Progenitor cell of endocrine pancreas (in vitro differentiated cells): ENCODE measurements at regions not wholly inside any gene's neighbourhood (a gene's known extent, or its start where the extent isn't known, plus 50 kb on each side); places are given as distances from the start of the nearest gene placed in this dataset.
"Not testable (repeated sequence)": the region's sequence is repeated elsewhere in the genome, so short reads cannot be mapped to it uniquely, and the experiment has no call there.

Experiments used
- DNase-seq: peaks from one replicate; pipeline ENCODE4 v3.0.0; 2021; ENCODE audit warnings: low spot score; ENCODE audit not compliant: unreplicated experiment
- H3K27ac Mint-ChIP-seq: 2 replicates; pipeline ENCODE4 v1.8.0; 2021; ENCODE audit warnings: mild to moderate bottlenecking, moderate library complexity, mixed read lengths
- H3K27me3 Mint-ChIP-seq: 2 replicates; pipeline ENCODE4 v1.8.0; 2021; ENCODE audit warnings: mixed read lengths
- H3K36me3 Mint-ChIP-seq: 2 replicates; pipeline ENCODE4 v1.8.0; 2022; ENCODE audit warnings: mixed read lengths; ENCODE audit not compliant: insufficient read depth
- H3K4me1 Mint-ChIP-seq: 2 replicates; pipeline ENCODE4 v1.8.0; 2021; ENCODE audit warnings: low read depth, mixed read lengths
- H3K4me3 Mint-ChIP-seq: 2 replicates; pipeline ENCODE4 v1.8.0; 2021; ENCODE audit warnings: low read depth, mild to moderate bottlenecking, moderate library complexity, mixed read lengths
- H3K9me3 Mint-ChIP-seq: 2 replicates; pipeline ENCODE4 v1.8.0; 2021; ENCODE audit warnings: low read depth, mixed read lengths
- TF ChIP-seq, protein P1 (sequence below): fragments of 200-600 bp; sonication (generic); IDR thresholded peaks from one replicate; pipeline ENCODE4 v1.5.0; 2021; ENCODE audit warnings: antibody characterized with exemption, mild to moderate bottlenecking; ENCODE audit not compliant: unreplicated experiment

DNA sequence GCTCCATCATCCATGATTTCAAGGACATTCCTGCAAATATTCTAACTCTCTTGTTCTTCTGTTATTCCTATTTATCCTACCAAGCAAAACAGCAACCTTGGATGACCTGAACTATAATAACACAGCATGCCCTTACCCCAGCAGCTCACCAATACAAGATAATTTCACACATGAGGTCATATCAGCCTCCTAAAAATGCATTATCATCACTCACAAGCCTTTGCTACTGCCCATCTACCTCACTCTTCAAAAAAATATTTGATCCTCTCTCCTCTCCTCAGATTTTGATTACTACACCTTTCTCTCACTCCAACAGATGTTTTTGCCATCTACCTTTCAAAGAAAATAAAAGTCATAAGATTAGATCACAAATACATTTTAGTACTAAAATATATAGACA, 777.6 kb upstream of the NCAM2 start:
- Mint-ChIP-seq H3K27me3 (no peaks in the 10 kb centered on the region), H3K9me3 (no peaks in the 10 kb centered on the region), H3K4me3 (no peak overlapping the region), H3K4me1 (no peaks in the 10 kb centered on the region), H3K36me3 (no peaks in the 10 kb centered on the region), H3K27ac (no peak overlapping the region)
- no peak for DNase-seq
- TF ChIP-seq, protein P1, sequence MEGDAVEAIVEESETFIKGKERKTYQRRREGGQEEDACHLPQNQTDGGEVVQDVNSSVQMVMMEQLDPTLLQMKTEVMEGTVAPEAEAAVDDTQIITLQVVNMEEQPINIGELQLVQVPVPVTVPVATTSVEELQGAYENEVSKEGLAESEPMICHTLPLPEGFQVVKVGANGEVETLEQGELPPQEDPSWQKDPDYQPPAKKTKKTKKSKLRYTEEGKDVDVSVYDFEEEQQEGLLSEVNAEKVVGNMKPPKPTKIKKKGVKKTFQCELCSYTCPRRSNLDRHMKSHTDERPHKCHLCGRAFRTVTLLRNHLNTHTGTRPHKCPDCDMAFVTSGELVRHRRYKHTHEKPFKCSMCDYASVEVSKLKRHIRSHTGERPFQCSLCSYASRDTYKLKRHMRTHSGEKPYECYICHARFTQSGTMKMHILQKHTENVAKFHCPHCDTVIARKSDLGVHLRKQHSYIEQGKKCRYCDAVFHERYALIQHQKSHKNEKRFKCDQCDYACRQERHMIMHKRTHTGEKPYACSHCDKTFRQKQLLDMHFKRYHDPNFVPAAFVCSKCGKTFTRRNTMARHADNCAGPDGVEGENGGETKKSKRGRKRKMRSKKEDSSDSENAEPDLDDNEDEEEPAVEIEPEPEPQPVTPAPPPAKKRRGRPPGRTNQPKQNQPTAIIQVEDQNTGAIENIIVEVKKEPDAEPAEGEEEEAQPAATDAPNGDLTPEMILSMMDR, result no peak

DNA sequence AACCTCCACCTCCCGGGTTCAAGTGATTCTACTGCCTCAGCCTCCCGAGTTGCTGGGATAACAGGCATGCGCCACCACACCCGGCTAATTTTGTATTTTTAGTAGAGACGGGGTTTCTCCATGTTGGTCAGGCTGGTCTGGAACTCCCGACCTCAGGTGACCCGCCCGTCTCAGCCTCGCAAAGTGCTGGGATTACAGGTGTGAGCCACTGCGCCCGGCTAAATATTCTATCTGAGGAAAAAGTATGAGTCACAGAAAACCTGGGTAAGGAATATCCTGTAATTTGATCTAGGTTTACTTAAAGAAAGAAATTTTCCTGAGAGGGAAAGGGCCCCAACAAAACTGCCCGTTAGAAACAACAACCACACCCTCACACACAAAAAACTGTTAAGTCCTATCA, 776.2 kb upstream of the NCAM2 start:
- H3K4me3 Mint-ChIP-seq, H3K27me3 Mint-ChIP-seq, DNase-seq, H3K4me1 Mint-ChIP-seq, H3K27ac Mint-ChIP-seq, H3K9me3 Mint-ChIP-seq, H3K36me3 Mint-ChIP-seq: not testable (repeated sequence)

DNA sequence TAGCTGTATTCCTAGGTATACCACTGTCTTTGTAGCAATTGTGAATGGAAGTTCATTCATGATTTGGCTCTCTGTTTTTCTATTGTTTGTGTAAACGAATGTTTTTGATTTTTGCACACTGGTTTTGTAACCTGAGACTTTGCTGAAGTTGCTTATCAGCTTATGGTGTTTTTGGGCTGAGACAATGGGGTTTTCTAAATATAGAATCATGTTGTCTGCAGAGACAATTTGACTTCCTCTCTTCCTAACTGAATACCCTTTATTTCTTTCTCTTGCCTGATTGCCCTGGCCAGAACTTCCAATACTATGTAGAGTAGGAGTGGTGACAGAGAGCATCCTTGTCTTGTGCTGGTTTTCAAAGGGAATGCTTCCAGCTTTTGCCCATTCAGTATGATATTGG, 761.6 kb upstream of the NCAM2 start:
- H3K4me3 Mint-ChIP-seq, H3K27ac Mint-ChIP-seq, H3K27me3 Mint-ChIP-seq, H3K4me1 Mint-ChIP-seq, H3K36me3 Mint-ChIP-seq, DNase-seq: not testable (repeated sequence)
- peaks cover 13% of the 10 kb centered on the region for H3K9me3 Mint-ChIP-seq

DNA sequence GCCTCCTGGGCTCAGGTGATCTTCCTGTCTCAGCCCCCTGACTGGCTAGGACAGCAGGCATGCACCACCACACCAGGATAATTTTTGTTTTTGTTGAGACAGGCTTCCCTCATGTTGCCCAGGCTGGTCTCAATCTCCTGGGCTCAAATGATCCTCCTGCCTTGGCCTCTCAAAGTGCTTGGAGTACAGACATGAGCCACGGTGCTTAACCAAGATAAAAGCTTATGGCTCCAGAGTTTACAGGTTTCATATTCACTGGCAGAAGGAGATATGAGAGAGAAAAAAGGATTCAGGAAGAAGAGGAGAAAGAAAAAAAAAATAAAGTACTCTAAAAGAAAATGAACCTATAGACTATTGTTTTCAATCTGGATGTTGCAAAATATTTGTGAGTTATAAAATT, 748.8 kb upstream of the NCAM2 start:
- Mint-ChIP-seq H3K27me3 (no peaks in the 10 kb centered on the region), H3K9me3 (no peaks in the 10 kb centered on the region), H3K27ac (no peak overlapping the region)

DNA sequence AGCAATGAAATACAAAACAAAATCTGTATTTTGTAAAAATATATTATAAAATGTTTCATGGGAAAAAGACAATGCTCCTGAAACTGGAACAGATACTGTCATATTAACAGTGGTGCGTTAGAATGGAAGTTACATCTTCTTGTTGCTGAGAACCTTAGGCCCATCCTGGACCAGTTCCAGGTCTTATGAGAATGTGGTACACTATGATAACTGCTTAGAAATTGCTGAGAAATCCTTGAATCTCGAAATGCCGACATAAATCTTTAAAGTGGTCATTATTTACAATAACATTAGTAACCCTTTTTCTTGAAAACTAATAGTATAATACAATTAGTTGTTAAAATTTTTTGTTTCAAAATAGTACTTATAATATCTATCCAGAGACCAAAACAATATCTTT, 747.9 kb upstream of the NCAM2 start:
- TF ChIP-seq, protein P1, result no peak
- Mint-ChIP-seq H3K27me3 (no peaks in the 10 kb centered on the region), H3K36me3 (no peaks in the 10 kb centered on the region), H3K9me3 (no peaks in the 10 kb centered on the region), H3K27ac (no peak overlapping the region), H3K4me1 (no peaks in the 10 kb centered on the region), H3K4me3 (no peak overlapping the region)
- no peak for DNase-seq

More for the DNA sequence above, 748.8 kb upstream of the NCAM2 start:
- no peak overlapping the region for H3K4me3 Mint-ChIP-seq
- DNase-seq, result no peak
- TF ChIP-seq, protein P1, result no peak
- no peaks in the 10 kb centered on the region for H3K36me3 Mint-ChIP-seq
- H3K4me1 Mint-ChIP-seq, result no peaks in the 10 kb centered on the region

DNA sequence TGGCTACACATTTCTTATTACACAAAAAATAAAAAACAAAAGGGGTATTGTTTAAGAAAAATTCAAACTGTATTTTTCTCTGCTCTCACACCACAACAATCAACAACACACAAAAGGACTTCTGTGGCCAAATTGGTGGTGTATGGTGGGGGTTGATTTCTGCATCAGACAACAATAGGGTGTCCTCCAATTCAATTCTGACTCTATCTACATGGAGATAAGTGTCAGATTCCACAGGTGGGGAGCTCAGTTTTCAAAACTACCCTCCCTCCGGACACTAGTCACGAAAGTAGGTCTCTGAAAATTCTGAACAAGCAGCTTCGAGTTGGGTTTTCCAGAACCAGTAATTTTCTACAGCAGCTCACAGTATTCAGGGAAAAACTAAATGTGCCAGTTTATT, 744.9 kb upstream of the NCAM2 start:
- Mint-ChIP-seq H3K27me3 (no peaks in the 10 kb centered on the region), H3K9me3 (no peaks in the 10 kb centered on the region), H3K36me3 (no peaks in the 10 kb centered on the region), H3K4me1 (peaks cover 4% of the 10 kb centered on the region), H3K4me3 (no peak overlapping the region), H3K27ac (no peak overlapping the region)
- no peak for DNase-seq
- TF ChIP-seq, protein P1, result no peak
